A673 (cell line): ENCODE measurements at regions not wholly inside any gene's neighbourhood (a gene's known extent, or its start where the extent isn't known, plus 50 kb on each side); places are given as distances from the start of the nearest gene placed in this dataset.

Experiments used
- EZH2 ChIP-seq: fragments of 200-600 bp; sonication (generic); IDR thresholded peaks from 2 replicates; pipeline ENCODE4 v1.6.1; 2017; ENCODE audit warnings: borderline replicate concordance, low read depth, mild to moderate bottlenecking, mixed read lengths, antibody characterized with exemption, low read length; ENCODE audit not compliant: poor library complexity, severe bottlenecking
- TF ChIP-seq, protein P1 (sequence below): fragments of 300-800, 200-600 bp; sonication (generic); conservative IDR thresholded peaks from 2 replicates; pipeline ENCODE4 v1.5.1; 2017; ENCODE audit warnings: low read depth, mild to moderate bottlenecking, antibody characterized with exemption, low read length, moderate library complexity, mixed read lengths

DNA sequence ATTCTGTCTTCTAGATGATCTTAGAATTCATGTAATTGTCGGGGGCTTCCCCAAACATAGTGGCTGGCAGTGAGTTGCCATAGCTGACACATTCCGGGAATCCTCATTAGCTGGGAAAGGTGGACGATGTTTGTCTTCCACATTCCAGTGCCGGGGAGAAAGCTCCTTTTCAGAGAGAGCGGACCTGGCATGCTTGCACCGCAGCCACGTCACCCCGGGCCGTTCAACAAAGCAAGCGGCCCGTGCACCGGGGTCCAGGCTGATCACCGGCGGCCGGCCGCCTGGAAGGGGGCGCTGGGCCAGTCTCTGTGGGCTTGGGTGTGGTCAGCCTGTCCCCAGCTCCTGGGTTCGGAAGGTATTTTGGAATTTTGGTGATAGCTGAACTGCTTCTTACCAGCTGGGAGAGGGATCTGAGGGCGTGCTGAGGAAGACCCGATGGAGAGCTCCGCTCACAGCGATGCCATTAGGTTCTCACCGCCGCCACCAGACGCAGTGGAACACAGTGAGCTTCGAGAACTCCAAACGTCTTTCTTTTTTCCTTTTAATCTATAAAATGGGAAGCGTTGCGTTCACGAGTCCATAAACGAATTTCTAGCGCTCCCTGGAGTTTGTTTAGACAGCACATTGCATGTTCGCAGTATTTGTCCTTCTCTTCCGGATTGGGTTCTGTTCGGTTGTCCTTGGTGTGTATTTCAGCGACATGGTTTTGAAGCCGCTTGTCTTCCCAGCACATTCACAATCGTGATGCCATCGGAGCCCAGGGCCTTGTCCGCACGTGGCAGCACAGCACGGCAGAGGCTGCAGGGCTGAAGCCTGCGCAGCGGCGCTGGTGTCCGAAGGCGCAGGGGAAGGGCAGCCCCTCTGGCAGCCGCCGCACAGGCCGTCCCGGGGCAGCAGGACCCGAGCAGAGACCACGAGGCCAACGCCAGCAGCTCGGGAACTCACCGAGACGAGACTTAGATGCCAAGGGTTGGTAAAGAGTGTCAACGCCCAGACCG is 557.6 kb downstream of the QKI start:
- TF ChIP-seq, protein P1, sequence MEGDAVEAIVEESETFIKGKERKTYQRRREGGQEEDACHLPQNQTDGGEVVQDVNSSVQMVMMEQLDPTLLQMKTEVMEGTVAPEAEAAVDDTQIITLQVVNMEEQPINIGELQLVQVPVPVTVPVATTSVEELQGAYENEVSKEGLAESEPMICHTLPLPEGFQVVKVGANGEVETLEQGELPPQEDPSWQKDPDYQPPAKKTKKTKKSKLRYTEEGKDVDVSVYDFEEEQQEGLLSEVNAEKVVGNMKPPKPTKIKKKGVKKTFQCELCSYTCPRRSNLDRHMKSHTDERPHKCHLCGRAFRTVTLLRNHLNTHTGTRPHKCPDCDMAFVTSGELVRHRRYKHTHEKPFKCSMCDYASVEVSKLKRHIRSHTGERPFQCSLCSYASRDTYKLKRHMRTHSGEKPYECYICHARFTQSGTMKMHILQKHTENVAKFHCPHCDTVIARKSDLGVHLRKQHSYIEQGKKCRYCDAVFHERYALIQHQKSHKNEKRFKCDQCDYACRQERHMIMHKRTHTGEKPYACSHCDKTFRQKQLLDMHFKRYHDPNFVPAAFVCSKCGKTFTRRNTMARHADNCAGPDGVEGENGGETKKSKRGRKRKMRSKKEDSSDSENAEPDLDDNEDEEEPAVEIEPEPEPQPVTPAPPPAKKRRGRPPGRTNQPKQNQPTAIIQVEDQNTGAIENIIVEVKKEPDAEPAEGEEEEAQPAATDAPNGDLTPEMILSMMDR: no peak
- no peak for TF ChIP-seq EZH2
